HEK293 (cell line): ENCODE measurements at regions not wholly inside any gene's neighbourhood (a gene's known extent, or its start where the extent isn't known, plus 50 kb on each side); places are given as distances from the start of the nearest gene placed in this dataset.

Source experiments
- CTCF ChIP-seq: fragments of 450-650 bp; formaldehyde crosslinking; IDR thresholded peaks from 2 replicates; pipeline ENCODE4 v1.5.1; 2016; ENCODE audit warnings: missing biosample characterization, missing genetic modification characterization
- MEIS1 ChIP-seq: sonication (generic); formaldehyde crosslinking; IDR thresholded peaks from 2 replicates; pipeline ENCODE4 v1.8.1; 2022; ENCODE audit warnings: missing genetic modification reagents, mild to moderate bottlenecking, borderline replicate concordance
- PRDM2 ChIP-seq: fragments of 450-650 bp; formaldehyde crosslinking; IDR thresholded peaks from 2 replicates; pipeline ENCODE4 v1.5.1; 2016; ENCODE audit warnings: missing biosample characterization, missing genetic modification characterization, borderline replicate concordance
- ZNF274 ChIP-seq, 2 experiments: fragments of 200-500 bp in 1 of 2; fragments of 450-650 bp in 1 of 2; sonication (Bioruptor generic) in 1 of 2; formaldehyde crosslinking in 1 of 2; IDR thresholded peaks; 2 replicates each; pipeline versions ENCODE4 v1.5.1 to v1.6.1; 2014 to 2016; ENCODE audit warnings: borderline replicate concordance in 1 of 2, inconsistent platforms in 1 of 2, low read length in 1 of 2, missing biosample characterization in 1 of 2, missing genetic modification characterization in 1 of 2

- TF ChIP-seq PRDM2 (tag by site-specific recombination) = no peak
- no peak for TF ChIP-seq MEIS1 (CRISPR knock-in tag)
- TF ChIP-seq CTCF (tag by site-specific recombination) = no peak
- TF ChIP-seq ZNF274 (IDR thresholded peaks at IDR 0.05; ENCODE audit: low read length) = no peak
- TF ChIP-seq ZNF274 (tag by site-specific recombination; IDR thresholded peaks at IDR 0.05; ENCODE audit: borderline replicate concordance) = no peak
Measured at GRCh38 chr3:173249457-173249856, 108.4 kb upstream of the SPATA16 start.
